ENCODE measurements at regions not wholly inside any gene's neighbourhood (a gene's known extent, or its start where the extent isn't known, plus 50 kb on each side); places are given as distances from the start of the nearest gene placed in this dataset.
"Not testable (repeated sequence)": the region's sequence is repeated elsewhere in the genome, so short reads cannot be mapped to it uniquely, and the experiment has no call there.

DNA sequence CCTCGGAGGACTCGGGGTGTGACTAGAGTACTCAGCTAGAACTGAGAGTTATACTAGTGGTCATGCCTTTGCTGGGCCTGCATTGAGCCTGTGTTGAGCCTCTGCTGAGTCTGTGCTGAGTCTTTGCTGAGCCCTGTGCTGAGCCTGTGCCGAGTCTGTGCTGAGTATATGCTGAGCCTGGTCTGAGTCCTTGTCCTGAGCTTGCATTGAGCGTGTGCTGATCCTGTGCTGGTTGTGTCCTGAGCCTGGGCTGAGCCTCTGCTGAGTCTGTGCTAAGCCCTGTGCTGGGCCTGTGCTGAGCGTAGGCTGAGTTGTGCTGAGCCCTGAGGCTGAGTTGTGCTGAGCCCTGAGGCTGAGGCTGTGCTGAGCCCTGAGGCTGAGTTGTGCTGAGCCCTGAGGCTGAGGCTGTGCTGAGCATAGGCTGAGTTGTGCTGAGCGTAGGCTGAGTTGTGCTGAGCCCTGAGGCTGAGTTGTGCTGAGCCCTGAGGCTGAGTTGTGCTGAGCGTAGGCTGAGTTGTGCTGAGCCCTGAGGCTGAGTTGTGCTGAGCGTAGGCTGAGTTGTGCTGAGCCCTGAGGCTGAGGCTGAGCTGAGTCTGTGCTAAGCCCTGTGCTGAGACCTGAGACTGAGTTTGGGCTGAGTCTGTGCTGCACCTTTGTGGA lies 89.4 kb downstream of the MALL start:
- H3K36me3 ChIP-seq; H3K4me1 ChIP-seq; intact Hi-C loops (cut with DNase I); H3K9me3 ChIP-seq; H3K27me3 ChIP-seq; H3K4me3 ChIP-seq; H3K27ac ChIP-seq; ATAC-seq; DNase-seq: not testable (repeated sequence)
- WGBS (ENCODE audit: insufficient coverage, low coverage, low lambda C conversion rate, missing lambda C conversion rate): no CpG with 5 or more reads among the region's 8 CpGs

DNA sequence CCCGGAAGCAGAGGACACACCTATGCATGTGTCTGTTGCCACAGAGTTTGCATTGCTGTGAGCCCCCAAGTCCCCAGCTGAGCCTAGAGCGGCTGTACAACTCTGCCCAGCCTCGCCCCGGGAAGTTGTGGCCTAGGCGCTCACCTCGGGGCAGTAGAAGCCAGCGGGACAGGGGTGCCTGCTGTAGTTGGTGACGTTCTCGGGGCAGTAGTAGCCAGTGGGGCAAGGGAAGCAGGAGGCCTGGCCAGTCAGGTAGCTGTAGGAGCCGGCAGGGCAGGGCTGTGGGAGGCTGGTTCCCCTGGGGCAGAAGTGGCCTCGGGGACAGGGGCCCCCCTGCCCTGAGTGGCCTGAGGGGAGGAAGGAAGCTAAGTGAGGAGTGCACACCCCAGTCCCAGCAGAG lies 87.2 kb downstream of the MALL start:
- no CpG with 5 or more reads among the region's 11 CpGs for WGBS (ENCODE audit: insufficient coverage, low coverage, low lambda C conversion rate, missing lambda C conversion rate)
- not testable (repeated sequence) for DNase-seq, H3K27ac ChIP-seq

DNA sequence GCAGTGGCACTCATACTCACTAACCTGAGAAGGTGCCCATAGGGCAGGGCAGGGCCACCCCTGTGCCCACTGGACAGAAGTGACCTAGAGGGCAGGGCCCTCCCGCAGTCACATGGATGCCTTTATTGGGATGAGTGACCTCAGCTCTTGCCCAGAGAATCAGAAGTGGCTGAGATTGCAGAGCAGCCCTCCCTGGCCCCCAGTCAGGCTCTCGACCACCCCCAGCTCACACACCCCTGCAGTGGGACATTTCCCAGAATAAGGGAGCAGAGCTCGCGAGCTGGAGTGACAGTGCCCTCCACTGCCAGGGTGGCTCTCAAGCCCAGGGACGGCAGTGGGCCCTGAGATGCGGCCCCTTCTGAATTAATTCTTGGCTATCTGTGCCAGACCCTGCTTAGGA lies 84.7 kb downstream of the MALL start:
- H3K36me3 ChIP-seq; ATAC-seq; H3K4me3 ChIP-seq; H3K4me1 ChIP-seq; H3K9me3 ChIP-seq; H3K27ac ChIP-seq; H3K27me3 ChIP-seq; intact Hi-C loops (cut with DNase I): not testable (repeated sequence)
- DNase-seq: peak in 1 of 3 donors; percentile 24
- WGBS (ENCODE audit: insufficient coverage, low coverage, low lambda C conversion rate, missing lambda C conversion rate): 95% methylated on average over 3 of the region's 6 CpGs

More for the DNA sequence above, 87.2 kb downstream of the MALL start:
- H3K27me3 ChIP-seq; ATAC-seq; H3K36me3 ChIP-seq; H3K4me1 ChIP-seq; H3K4me3 ChIP-seq; intact Hi-C loops (cut with DNase I); H3K9me3 ChIP-seq: not testable (repeated sequence)

DNA sequence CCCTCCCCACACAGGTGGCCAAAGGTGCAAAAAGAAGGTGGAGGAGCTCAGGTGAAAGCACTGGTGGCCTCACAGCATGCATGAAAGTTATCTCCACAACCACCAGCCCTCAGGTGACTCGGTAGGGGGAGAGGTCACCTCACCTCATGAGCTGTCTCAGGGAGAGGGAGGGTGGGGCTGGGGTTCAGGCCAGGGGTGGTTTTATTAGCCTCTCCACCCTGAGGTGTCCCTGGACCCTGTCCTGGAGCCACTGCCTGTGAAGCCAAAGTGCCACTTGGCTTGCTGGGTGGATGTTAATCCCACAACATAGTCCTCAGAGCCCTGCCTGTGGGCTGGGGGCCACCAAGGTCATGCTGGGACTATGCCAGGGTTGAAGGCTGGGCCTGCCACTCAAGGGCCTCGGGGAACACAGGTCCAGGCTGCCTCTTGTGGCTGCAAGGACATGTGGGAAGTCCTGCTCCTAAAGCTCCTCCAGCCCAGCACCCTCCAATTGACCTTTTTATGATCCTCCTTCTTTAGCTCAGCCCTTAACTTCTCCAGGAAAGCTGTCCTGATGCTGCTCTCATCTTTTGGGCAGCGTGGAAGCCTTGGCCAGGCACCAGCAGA lies 83.8 kb downstream of the MALL start:
- DNase-seq; H3K36me3 ChIP-seq; H3K4me3 ChIP-seq; H3K4me1 ChIP-seq; H3K27ac ChIP-seq; intact Hi-C loops (cut with DNase I); H3K9me3 ChIP-seq; H3K27me3 ChIP-seq: not testable (repeated sequence)
- peak in 2 of 4 donors; percentile 15 to 48 for ATAC-seq
- no CpG with 5 or more reads among the region's 3 CpGs for WGBS (ENCODE audit: insufficient coverage, low coverage, low lambda C conversion rate, missing lambda C conversion rate)

Small RNAs in the stretch of these regions (small RNA-seq; reads per million reads assigned to genes)
- 0 reads per million in 2 experiments for gene GPAA1P1
